Gastrocnemius medialis (tissue), 4 donors: ENCODE measurements at regions not wholly inside any gene's neighbourhood (a gene's known extent, or its start where the extent isn't known, plus 50 kb on each side); places are given as distances from the start of the nearest gene placed in this dataset.

ENCODE experiments used
- ATAC-seq, 2 donors: fragments of 150-250 bp; one replicate each; pipeline ENCODE4 v1.9.1; 2016
- DNase-seq, 2 donors: peaks; one replicate each; pipeline ENCODE4 v3.0.0-alpha.2; 2019
- H3K27ac ChIP-seq, 4 donors: fragments of 200-600 bp; sonication (generic); 1 replicate in 1 of 4; 2 replicates in 3 of 4; pipeline ENCODE4 v1.5.1; 2016 to 2018; ENCODE audit warnings: mild to moderate bottlenecking in 2 of 4, moderate library complexity in 1 of 4
- H3K27me3 ChIP-seq, 3 donors: fragments of 200-600 bp; sonication (generic) in 2 of 3; 1 replicate in 1 of 3; 2 replicates in 2 of 3; pipeline versions ENCODE4 v1.5.1 to v1.6.0; 2016 to 2019; ENCODE audit warnings: mild to moderate bottlenecking in 1 of 3, moderate library complexity in 1 of 3
- H3K36me3 ChIP-seq, 2 donors: fragments of 200-600 bp; sonication (generic) in 1 of 2; one replicate each; pipeline ENCODE4 v1.5.1; 2017 to 2018
- H3K4me1 ChIP-seq, 2 donors: fragments of 200-600 bp; sonication (generic) in 1 of 2; one replicate each; pipeline ENCODE4 v1.5.1; 2016 to 2017; ENCODE audit warnings: mild to moderate bottlenecking in 2 of 2
- H3K4me3 ChIP-seq, 4 donors: fragments of 200-600 bp; sonication (generic) in 3 of 4; 1 replicate in 1 of 4; 2 replicates in 3 of 4; pipeline ENCODE4 v1.5.1; 2016 to 2019; ENCODE audit warnings: mild to moderate bottlenecking in 2 of 4
- H3K9me3 ChIP-seq, 3 donors: fragments of 200-600 bp; sonication (generic) in 2 of 3; 1 replicate in 1 of 3; 2 replicates in 2 of 3; pipeline ENCODE4 v1.5.1; 2016 to 2019
- POLR2A ChIP-seq, 2 donors: fragments of 450-650 bp; IDR thresholded peaks; one replicate each; pipeline ENCODE4 v1.6.1; 2017; ENCODE audit warnings: antibody characterized with exemption in 2 of 2, mild to moderate bottlenecking in 2 of 2, moderate library complexity in 2 of 2
- in situ Hi-C, 4 donors: fragments of 200-750 bp; cut with MboI; loops; one replicate each; pipeline versions ENCODE4 v1.15.0 to v1.8.0; 2017; ENCODE audit warnings: low sequenced_read_pairs in 4 of 4
- intact Hi-C: fragments of 100-400 bp; cut with DNase I; formaldehyde crosslinking; loops from one replicate; pipeline ENCODE4 v1.15.1; 2023; ENCODE audit warnings: low total_unique reads
- TF ChIP-seq, protein P1 (sequence below), 5 experiments: fragments of 450-650 bp in 3 of 5; fragments of 200-600 bp in 2 of 5; sonication (generic) in 2 of 5; IDR thresholded peaks in 4 of 5; conservative IDR thresholded peaks in 1 of 5; 1 replicate in 4 of 5; 2 replicates in 1 of 5; pipeline ENCODE4 v1.5.1; 2016 to 2019; ENCODE audit warnings: antibody characterized with exemption in 5 of 5, mild to moderate bottlenecking in 3 of 5, moderate library complexity in 3 of 5

DNA sequence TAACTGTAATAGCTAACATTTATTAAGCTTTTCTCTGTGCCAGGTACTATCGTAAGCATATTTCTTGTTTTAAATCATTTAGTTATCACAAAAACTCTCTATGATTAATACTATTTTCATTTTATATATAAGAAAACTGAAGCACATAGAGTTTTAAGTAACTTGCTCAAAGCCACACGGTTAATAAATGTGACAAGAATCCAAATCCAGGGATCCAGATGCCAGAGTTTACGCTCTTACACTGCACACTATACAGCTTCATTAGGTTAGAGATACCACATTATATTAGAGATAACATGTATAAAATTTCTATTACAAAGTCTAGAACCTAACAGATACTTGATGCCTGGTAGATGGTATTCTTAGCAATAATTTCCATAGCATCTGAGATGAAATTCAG lies 265.2 kb downstream of the SHOX2 start:
- intact Hi-C loops (no loop called here), in situ Hi-C loops (no loop called here)
- no peak for TF ChIP-seq POLR2A (IDR thresholded peaks at IDR 0.05)
- TF ChIP-seq, protein P1, sequence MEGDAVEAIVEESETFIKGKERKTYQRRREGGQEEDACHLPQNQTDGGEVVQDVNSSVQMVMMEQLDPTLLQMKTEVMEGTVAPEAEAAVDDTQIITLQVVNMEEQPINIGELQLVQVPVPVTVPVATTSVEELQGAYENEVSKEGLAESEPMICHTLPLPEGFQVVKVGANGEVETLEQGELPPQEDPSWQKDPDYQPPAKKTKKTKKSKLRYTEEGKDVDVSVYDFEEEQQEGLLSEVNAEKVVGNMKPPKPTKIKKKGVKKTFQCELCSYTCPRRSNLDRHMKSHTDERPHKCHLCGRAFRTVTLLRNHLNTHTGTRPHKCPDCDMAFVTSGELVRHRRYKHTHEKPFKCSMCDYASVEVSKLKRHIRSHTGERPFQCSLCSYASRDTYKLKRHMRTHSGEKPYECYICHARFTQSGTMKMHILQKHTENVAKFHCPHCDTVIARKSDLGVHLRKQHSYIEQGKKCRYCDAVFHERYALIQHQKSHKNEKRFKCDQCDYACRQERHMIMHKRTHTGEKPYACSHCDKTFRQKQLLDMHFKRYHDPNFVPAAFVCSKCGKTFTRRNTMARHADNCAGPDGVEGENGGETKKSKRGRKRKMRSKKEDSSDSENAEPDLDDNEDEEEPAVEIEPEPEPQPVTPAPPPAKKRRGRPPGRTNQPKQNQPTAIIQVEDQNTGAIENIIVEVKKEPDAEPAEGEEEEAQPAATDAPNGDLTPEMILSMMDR (IDR thresholded peaks at IDR 0.05 in 4 of 5, conservative IDR thresholded peaks at IDR 0.05 in 1 of 5), result no peak
- H3K27ac ChIP-seq, result no peak overlapping the region
- DNase-seq (no peak), ATAC-seq (no peak)
- H3K4me3 ChIP-seq, result no peak overlapping the region
- peaks cover 0 to 19% of the 10 kb centered on the region in 2 donors for H3K4me1 ChIP-seq
- H3K36me3 ChIP-seq, result no peaks in the 10 kb centered on the region
- no peaks in the 10 kb centered on the region for H3K9me3 ChIP-seq
- no peaks in the 10 kb centered on the region for H3K27me3 ChIP-seq

DNA sequence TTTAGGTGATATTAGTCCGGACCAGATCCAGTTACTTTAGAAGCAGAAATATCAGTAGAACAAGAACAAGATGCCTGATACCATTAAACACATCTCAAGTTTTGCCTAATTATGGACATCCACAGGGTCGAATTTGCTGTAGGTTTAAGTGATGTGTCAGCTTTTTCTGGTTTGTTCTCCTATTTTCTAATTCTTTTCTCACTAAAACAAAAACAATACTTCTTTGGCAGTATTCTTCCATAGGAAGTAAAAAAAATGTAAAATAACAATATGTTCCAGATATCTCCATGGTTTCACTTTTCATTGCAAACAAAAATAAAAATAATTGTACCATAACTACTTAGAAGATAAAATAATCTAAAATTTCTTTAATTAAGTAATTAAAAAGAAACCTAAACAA lies 265.7 kb downstream of the SHOX2 start:
- ATAC-seq (no peak), DNase-seq (no peak)
- no peaks in the 10 kb centered on the region for H3K27me3 ChIP-seq
- H3K9me3 ChIP-seq, result no peaks in the 10 kb centered on the region
- in situ Hi-C loops, result no loop called here
- TF ChIP-seq POLR2A (IDR thresholded peaks at IDR 0.05), result no peak
- H3K27ac ChIP-seq, result no peak overlapping the region
- H3K4me3 ChIP-seq, result no peak overlapping the region
- H3K36me3 ChIP-seq, result no peaks in the 10 kb centered on the region
- intact Hi-C loops, result no loop called here
- peaks cover 0 to 19% of the 10 kb centered on the region in 2 donors for H3K4me1 ChIP-seq

DNA sequence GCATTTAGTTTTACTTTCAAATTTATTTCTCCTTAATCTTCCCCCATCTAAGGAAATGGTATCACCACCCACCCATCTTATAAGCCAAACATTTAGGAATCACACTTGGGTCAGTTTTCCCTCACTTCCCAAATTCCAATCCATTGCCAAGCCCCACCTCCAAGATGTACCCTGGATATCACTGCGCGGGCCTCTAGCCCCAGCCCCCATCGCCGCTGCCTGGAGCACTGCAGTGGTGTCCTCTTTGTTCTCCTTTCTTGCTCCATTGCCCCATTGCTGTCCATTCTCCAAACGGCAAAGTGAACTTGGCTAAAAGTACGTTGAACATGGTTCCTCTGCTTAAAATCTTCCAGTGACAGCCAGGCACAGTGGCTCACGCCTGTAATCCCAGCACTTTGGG lies 267.8 kb downstream of the SHOX2 start:
- Histone ChIP-seq H3K36me3 (no peaks in the 10 kb centered on the region), H3K9me3 (no peaks in the 10 kb centered on the region), H3K27ac (no peak overlapping the region), H3K27me3 (no peaks in the 10 kb centered on the region), H3K4me1 (peaks cover 0 to 4% of the 10 kb centered on the region in 2 donors), H3K4me3 (no peak overlapping the region)
- in situ Hi-C loops, result no loop called here
- TF ChIP-seq, protein P1 (IDR thresholded peaks at IDR 0.05 in 4 of 5, conservative IDR thresholded peaks at IDR 0.05 in 1 of 5), result no peak
- no peak for TF ChIP-seq POLR2A (IDR thresholded peaks at IDR 0.05)
- intact Hi-C loops, result no loop called here
- ATAC-seq, result no peak
- no peak for DNase-seq

DNA sequence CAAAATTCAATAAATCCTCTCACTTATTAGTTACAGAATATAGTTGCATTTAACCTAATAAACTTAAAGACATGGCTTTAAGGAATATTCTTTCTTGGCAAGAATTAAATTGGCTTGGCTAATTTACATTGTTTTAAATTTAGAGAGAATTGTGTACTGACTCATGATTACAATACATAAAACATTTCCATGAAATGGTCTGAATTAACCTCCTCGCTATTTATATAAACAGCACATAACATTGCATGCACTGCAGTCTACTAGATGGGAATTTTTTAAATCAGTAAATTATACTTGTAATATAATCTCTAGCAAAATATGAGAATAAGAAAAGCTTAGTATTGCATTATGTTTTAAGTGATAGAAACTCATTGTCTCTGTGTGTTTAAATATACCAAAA lies 268.9 kb downstream of the SHOX2 start:
- Histone ChIP-seq H3K27me3 (no peaks in the 10 kb centered on the region), H3K36me3 (no peaks in the 10 kb centered on the region), H3K4me1 (no peaks in the 10 kb centered on the region), H3K9me3 (no peaks in the 10 kb centered on the region), H3K4me3 (no peak overlapping the region), H3K27ac (no peak overlapping the region)
- intact Hi-C loops, result no loop called here
- DNase-seq (no peak), ATAC-seq (no peak)
- in situ Hi-C loops, result no loop called here
- TF ChIP-seq, protein P1 (IDR thresholded peaks at IDR 0.05 in 4 of 5, conservative IDR thresholded peaks at IDR 0.05 in 1 of 5), result no peak
- TF ChIP-seq POLR2A (IDR thresholded peaks at IDR 0.05), result no peak

DNA sequence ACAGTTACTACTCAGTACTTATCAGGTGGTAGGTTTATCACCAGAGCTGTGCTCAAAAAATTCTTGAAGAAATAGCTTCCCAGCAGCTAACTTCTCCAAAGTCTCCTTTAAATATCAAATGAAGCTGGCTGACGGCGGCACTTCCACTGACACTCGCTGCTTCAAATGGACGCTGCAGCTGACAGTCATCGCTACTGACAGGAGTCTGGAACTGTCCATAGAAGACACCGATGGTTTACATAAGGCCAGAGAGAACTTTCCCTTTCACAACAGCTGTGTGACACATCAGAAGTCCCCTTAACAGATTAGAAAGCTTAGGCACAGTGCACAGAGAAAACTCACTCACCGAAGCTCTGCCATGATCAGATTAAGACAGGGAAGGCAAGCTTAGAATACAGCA lies 270.2 kb downstream of the SHOX2 start:
- Histone ChIP-seq H3K4me1 (no peaks in the 10 kb centered on the region), H3K27me3 (no peaks in the 10 kb centered on the region), H3K36me3 (no peaks in the 10 kb centered on the region), H3K27ac (peak overlapping the region in 3 of 4 donors; percentile 30 to 68 (median 60)), H3K4me3 (no peak overlapping the region), H3K9me3 (no peaks in the 10 kb centered on the region)
- peak in 1 of 2 donors; percentile 52 for DNase-seq
- peak; percentile 76 to 96 for ATAC-seq
- TF ChIP-seq, protein P1 (IDR thresholded peaks at IDR 0.05 in 4 of 5, conservative IDR thresholded peaks at IDR 0.05 in 1 of 5), result no peak
- TF ChIP-seq POLR2A (IDR thresholded peaks at IDR 0.05), result peak in 1 of 2 donors; percentile 30
- in situ Hi-C loops (no loop called here), intact Hi-C loops (no loop called here)
